T-helper 1 cell treated with Interleukin-12 subunit alpha and Interleukin-12 subunit beta and Interleukin-4 antibody, amounts not matched to agents 30 ng/mL and 1 ng/mL, for 36 hours (primary cell): ENCODE measurements at regions not wholly inside any gene's neighbourhood (a gene's known extent, or its start where the extent isn't known, plus 50 kb on each side); places are given as distances from the start of the nearest gene placed in this dataset.
"Not testable (repeated sequence)": the region's sequence is repeated elsewhere in the genome, so short reads cannot be mapped to it uniquely, and the experiment has no call there.

ENCODE experiments used
- intact Hi-C: fragments of 100-400 bp; cut with micrococcal nuclease; formaldehyde crosslinking; loops from one replicate; pipeline ENCODE4 v1.15.1; 2024

DNA sequence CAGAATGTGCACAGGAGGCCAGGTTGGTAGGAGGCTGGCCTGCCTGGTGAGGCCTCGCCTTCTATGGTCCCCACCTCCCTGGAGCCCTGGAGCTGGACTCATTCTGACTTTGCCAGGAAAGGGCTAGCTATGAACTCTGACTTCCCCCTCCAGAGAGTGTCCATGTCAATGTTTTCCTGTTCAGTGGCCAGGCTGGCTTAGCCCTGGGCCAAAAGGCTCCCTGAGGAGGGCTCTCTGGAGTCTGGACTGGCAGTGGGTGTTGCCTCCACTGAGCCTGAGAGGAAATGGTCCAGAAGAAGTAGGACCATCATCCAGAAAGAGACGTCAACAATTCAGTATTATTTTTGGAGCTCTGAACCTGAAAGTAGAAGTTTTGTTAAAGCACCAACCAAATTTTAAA lies 178.7 kb downstream of the CHIC2 start:
- intact Hi-C loops, result no loop called here

DNA sequence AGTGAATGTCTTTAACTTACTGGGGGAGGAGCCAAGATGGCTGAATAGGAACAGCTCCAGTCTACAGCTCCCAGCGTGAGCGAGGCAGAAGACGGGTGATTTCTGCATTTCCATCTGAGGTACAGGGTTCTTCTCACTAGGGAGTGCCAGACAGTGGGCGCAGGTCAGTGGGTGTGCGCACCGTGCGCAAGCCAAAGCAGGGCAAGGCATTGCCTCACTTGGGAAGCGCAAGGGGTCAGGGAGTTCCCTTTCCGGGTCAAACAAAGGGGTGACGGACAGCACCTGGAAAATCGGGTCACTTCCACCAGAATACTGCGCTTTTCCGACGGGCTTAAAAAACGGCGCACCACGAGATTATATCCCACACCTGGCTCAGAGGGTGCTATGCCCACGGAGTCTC lies 187.3 kb downstream of the CHIC2 start:
- intact Hi-C loops, result not testable (repeated sequence)

DNA sequence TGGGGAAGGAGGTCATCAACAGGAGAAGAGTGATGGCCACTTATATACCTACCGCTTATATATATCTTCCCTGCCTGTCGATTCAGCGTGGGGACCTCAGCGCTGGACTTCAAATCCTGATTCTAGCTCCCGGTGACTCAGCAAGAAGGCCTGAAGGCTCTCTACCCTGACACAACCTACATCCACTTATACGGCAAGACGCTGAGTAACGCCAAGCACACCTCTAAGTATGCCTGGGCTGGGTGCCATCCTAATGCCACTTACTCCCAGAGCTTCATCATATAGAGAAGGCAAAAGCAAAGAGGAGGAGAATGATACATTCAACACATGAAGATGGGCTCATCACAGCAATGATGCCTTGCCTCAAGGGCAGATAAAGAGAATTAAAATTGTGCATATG lies 198.3 kb downstream of the CHIC2 start:
- intact Hi-C loops, result no loop called here

DNA sequence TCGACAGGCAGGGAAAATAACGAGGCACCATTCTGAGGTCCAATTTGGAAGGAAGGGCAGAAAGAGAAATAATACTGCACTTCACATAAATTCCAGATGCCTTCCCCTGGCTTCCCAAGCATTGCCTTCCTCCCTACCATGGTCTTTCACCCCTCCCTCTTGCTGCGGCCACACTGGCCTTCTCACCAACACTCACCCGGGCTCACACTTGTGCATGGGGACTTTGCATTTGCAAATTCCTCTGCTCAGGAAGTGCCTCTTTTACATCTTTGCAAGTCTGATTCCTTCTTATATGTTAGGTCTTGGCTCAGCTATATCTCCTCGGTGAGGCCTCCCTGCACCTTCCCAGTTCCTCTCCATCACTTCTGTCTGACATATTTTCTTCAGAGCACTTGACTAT lies 199.4 kb downstream of the CHIC2 start:
- intact Hi-C loops, result no loop called here

DNA sequence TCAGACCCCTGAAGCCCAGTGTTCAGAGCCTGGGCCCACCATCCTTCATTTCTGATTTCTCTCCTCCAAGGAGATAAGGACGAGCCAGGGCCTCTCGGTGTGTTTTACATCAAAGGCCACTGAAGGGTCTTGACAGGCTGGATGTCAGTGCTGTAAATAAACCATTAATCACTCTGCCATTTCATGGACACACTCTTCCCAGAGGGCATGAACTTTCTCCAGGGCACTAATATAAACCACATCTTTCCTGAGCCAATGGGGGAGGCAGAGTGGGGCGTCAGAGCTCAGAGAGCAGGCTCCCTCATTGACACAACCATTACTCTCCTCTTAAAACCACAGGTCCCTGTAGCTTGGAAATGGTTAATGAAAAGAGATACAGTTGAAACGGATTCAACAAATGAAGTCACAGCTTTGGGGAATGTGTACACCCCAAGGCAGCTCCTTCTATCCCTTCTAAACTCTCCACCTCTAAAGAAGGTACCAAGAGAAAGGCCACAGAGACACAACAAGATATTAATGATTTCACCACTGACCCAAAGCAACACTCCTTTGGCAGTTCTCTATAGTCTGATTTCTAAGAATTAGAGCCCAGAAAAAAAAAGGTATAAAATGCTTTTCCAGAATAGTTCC lies 200.6 kb downstream of the CHIC2 start:
- intact Hi-C loops, result no loop called here

DNA sequence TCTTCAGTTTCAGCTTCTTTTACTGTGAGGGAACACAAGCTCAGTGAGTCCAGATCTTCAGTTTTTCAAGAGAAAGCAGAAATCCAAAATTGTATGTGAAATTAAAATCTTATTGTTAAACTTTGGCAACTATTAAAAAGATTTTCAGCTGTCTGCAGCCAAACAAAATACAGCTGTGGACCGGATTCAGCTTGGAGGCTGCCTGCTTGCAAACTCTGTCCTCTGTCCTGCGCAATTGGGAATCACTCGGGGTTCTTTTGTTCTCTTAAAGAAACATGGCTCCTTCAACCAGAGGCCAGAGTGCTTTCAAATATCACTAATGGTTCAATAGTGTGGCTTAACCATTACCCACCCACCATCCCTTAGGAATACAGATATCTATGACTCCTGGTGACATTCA lies 201.2 kb downstream of the CHIC2 start:
- intact Hi-C loops, result no loop called here

DNA sequence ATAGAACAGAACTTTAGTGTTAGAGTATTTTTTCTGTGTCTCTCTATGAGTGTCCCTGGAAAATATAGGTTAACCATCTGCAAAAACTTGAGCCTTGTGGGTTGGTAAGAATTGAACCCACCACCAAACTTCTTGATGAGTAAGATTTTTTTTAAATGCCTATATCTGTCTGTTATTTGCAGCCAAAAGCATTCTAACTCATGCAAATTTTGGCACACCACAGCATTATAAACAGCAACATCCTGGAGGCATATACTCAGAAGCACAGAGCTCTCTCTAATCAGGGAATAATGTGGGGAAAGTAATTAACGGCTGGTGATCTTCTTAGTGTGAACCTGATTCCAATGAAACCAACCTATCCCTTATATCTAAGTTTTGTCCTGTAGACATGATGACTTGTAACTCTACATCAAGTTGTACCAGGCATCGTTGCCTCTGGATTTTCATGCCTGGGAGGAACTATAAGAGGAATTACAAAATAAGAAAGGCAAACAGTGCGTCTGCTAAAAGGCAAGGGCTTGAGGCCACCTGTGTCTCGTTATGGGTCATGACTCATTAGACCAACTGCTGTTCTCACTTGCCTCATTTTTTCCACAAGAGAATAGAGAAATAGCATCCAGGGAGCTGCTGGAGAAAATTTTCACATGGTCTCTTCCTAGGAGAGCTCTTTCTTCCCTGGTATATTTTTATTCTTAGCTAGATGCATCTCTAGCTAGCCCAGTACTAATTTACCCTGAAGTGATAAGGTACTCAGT lies 202.4 kb downstream of the CHIC2 start:
- intact Hi-C loops, result no loop called here

DNA sequence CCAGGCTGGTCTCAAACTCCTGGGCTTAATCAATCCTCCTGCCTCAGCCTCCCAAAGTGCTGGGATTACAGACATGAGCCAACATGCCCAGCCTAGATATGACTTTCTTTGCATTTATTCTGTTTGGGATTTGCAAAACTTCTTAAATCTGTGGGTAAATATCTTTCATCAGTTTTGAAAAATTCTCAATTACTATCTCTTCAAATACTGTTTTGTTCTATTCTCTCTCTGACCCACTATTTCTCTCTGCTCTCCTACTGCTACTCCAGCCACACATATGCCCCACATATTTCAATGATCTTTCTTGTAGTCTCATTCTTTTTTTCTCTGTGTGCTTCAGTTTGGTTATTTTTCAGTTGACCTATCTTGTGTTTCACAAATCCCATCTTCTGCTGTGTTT lies 205.1 kb downstream of the CHIC2 start:
- intact Hi-C loops, result no loop called here

DNA sequence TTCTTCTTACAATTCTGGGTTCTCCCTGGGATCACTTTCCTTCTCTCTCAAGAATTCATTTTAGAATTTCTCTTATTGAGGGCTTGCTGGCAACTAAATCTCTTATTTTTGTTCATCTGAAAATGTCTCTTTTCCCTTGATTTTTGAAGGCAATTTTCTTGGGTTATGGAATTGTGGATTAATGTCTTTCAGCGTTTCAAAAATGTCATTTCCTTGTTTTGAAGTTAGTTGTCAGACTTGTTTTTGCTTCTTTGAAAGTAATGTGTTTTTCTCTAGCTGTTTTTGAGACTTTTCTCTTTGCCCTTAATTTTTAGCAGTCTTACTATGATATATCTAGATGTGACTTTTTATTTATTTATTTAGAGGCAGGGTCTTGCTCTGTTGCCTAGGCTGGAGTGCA lies 205.7 kb downstream of the CHIC2 start:
- intact Hi-C loops, result no loop called here

DNA sequence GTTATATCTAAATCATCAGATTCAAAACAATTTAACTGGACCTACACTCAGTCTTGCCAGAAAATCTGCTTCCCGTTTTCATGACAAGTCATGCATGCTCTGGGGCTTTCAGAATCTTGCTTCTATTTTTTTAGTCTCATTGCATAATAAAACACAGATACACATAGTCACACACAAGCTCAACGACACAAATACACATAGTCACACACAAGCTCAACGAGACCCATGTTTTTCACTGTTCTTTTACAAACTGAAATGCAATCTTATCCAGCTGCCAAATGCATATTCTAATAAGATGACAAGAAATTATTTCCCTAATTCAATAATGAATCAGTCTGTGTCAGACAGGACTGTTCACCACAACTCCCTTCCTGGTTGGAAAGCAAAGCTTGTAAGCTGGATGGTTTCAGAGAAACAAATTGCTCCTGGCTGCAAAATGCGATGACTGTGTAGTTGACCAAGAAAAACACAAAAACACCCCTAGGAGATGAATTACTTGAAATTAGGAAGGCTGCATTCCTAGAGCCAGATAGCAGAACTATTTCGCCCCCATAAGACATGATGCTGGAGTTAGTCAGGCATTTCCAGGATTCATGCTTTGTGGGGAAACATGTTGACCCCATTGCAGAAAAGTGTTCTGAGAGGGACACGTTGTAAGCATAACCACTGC lies 208.7 kb downstream of the CHIC2 start:
- intact Hi-C loops, result no loop called here

DNA sequence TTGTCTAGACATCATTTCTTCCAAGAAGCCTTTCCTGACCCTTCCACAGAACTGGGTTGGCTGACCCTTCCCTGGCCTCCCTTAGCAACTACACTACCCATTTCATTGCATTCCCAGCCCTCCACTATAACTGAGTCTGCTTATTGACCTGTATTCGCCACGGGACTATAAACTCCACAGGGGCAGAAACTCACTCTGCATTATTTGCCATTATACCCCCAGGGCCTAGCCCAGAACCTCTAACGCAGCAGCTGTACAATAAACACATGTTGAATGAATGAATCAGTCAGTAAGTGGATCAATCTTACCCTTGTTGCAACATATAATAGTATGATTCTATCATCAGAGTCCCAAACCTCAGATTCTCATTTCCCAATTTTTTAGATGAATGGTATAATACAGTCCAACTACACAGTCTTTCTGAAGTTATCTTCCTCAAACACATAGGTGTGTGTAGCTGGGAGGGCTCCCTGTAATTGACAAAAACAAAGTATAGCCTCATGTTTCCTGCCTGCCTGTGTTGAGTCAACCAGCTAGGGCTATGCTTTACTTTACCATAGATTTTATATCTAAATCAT lies 209.3 kb downstream of the CHIC2 start:
- intact Hi-C loops, result no loop called here

DNA sequence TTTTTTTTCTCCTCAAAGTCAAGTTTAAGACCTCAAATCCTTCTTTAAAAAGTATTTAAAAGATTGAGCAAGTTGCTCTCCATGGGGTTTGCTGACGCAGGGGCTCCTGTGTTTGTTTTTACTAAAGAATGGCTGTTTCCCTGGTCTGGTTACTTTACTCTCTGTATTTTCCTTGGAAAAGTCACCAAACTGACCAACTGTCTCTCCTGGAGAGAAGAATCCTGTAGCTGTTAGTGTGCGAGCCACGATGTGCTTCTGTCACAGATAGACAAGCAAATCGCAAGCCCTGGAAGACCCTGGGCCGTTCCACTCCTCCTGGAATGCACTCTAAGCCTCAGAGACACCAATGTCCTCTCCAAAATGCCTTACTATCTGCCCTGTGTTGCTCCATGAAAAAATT lies 212.1 kb downstream of the CHIC2 start:
- intact Hi-C loops, result no loop called here

DNA sequence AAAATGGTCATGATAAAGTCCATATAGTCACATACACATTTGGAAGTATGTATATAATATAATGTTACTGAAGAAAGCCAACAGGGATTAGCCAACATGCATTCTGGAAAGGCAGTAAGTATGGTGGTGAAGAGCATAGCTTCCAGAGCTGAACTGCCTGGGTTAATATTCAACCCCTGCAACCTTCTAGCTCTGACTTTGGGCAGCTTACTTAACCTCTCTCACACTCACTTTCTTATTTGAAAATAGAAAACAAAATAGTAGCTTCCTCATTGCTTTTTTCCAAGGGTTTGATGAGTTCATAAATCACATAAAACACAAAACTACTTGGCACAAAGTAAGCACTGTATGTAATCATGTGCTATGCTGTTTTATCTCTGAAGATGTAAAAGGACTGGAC lies 216.4 kb downstream of the CHIC2 start:
- intact Hi-C loops, result no loop called here

DNA sequence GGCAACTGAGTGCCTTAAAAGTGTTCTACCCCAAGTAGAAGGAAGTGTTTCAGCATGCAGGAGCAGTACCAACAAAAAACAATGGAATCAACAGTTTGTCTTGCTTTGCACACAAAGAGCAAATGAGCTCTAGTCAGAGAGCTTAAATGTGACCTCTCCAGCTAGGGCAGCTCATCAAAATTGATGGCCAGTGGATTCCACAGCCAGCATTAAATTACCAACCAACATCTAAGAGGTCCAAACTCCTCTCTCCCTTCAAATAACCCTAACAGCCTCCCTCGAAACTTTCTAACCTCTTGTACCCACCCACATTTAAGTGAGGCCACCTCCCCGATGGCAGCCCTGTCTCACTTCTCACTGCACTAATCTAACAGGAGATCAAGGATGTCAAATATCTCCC lies 219.9 kb downstream of the CHIC2 start:
- intact Hi-C loops, result no loop called here

DNA sequence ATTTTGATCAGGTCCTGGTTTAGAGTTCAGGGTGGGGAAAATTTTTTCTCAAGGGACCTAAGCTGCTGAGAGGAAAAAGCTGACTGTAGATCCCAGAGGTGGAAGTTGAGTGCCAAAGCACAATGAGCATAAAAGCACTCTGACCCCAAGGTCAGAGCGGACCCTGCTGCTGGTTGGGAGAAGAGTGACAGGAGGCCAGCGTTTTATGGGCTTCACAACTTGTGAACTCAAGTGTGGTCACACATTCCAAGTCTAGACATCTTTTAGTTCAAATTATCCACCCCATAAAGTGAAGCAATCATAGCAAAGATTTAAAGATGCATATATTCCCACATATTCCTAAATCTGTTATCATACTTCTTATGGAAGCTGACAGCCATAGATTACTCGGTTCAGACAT lies 220.3 kb downstream of the CHIC2 start:
- intact Hi-C loops, result no loop called here

DNA sequence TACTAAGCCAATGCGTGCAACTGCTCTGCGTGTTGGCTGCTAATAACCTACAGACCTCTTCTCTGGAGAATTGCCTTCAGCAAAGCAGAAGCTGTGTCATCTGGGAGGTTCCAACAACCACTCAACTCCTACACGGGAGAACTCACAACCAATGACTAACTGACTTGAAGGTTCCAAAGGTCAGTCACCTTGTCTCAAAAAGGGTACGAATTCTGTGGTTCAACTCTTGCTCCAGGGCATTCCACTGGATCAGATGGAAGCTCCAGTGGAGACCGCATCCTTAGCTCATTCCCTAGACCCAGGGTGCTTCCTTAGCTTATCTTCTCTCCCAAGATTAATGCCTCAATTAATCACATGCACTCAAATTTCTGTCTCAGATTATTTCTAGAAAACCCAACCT lies 222.7 kb downstream of the CHIC2 start:
- intact Hi-C loops, result no loop called here

DNA sequence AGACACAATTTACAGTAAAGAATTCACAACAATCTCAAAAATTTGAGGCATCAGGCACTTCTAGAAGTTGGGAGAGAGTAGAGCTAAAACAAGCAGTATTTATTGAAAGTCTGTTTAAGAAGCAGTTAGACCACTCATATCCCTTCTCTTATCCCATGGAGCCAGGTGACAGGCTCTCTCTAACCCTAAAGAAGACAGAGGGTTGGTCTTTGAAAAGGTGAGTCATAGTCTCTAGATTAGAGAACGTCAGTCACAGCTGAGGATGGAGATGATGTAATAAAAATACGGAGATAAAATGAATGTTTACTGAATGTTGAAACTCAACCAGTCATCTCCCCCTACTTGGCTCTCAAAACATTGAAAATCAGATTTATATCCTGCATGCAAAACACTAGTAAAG lies 223.8 kb downstream of the CHIC2 start:
- intact Hi-C loops, result no loop called here

DNA sequence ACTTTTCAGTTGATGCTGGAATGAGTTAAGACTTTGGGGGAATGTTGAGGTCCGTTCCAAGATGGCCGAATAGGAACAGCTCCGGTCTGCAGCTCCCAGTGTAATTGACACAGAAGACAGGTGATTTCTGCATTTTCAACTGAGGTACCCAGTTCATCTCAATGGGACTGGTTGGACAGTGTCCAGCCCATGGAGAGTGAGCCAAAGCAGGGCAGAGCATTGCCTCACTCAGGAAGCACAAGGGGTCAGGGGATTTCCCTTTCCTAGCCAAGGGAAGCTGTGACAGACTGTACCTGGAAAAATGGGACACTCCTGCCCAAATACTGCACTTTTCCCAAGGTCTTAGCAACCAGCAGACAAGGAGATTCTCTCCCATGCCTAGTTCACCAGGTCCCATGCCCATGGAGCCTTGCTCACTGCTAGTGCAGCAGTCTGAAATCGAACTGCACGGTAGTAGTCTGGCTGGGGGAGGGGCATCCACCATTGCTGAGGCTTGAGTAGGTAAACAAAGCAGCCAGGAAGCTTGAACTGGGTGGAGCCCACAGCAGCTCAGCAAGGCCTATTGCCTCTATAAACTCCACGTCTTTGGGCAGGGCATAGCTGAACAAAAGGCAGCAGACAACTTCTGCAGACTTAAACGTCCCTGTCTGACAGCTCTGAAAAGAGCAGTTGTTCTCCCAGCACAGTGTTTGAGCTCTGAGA lies 231.0 kb downstream of the CHIC2 start:
- intact Hi-C loops, result not testable (repeated sequence)

DNA sequence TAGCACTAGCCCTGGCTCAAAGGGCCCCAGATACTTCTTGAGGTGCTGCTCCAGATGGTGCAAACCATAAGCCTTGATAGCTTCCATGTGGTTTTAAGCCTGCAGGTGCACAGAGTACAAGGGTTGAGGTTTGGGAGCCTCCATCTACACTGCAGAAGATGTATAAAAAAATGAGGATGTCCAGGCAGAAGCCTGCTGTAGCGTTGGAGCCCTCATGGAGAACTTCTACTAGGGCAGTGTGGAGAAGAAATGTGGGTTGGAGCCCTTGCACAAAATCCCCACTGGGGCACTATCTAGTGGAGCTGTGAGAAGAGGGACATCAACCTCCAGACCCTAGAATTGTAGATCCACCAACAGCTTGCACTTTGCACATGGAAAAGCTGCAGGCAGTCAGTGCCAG lies 231.9 kb downstream of the CHIC2 start:
- intact Hi-C loops, result no loop called here

DNA sequence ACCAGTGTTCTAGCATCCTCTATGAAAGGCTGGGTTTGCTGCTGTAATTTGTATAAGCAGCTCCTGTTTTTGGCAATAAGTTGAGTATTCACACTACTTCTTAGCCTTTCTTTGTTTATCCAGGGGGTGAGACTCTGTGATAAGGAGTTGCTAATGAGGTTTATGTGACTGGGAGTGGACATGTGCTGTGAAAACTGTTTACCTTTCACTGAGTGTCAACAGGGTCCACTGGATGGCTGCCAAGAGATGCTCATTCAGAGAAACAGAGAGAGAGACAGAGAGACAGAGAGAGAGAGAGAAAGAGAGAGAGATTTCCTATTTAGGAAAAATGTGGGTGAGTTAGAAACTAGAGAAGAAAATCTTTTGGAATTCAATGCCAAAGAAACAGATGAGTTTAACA lies 233.9 kb downstream of the CHIC2 start:
- intact Hi-C loops, result no loop called here

DNA sequence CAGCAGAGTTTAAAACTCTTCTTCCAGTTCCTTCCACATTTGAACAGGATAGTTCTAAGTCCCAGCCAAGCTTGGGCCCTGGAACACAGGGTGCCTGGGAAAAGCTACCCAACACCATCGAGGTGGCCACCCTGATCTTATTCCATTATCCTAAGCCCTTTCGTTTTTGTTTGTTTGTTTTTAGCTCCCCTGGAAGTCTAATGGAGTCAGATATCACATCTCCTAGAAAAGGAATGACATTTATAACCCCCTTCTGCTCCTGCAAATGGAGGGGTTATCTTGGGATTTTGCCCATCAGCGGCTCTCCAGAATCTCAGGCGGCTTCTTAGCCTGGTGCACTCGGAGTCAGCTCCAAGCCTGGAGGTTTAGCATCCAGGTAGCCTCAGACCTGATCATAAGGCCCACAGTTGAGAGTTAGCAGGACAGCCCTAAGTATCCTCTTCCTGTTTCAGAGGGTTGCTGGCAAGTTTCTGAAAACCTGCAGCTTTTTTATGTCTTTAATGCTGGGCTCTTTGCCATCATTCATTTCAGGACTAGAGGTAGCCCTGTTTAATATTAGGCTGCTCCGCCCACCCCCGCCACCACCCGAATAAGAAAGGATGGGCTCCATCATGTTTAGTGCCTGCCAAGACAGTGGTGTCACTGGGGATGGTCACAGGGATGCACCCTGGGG lies 230.0 kb upstream of the LNX1 start:
- intact Hi-C loops, result no loop called here
